RWPE1 (cell line): ENCODE measurements at regions not wholly inside any gene's neighbourhood (a gene's known extent, or its start where the extent isn't known, plus 50 kb on each side); places are given as distances from the start of the nearest gene placed in this dataset.

Source experiments
- CTCF ChIA-PET: fragments of 350-600 bp; sonication (Branson Sonifier 250); formaldehyde crosslinking; extraction: SDS; loops from one replicate; lab custom pipeline; 2021; lab: Yijun Ruan, JAX
- POLR2A ChIA-PET: fragments of 400-600 bp; formaldehyde crosslinking; extraction: SDS; loops from one replicate; lab custom pipeline; 2020; ENCODE audit warnings: antibody characterized with exemption; ENCODE audit not compliant: low non-redundant PET; lab: Yijun Ruan, JAX
- DNase-seq: peaks from one replicate; pipeline ENCODE4 v3.0.0; 2012; ENCODE audit warnings: low spot score
- H3K27ac ChIP-seq: fragments of 450-650 bp; 2 replicates; pipeline ENCODE4 v1.5.1; 2017
- CTCF ChIP-seq: fragments of 450-650 bp; conservative IDR thresholded peaks from 2 replicates; pipeline ENCODE4 v1.5.1; 2017; ENCODE audit warnings: low read depth, mild to moderate bottlenecking

GRCh38 chr7:35550831-35551230 lies 144.1 kb downstream of the HERPUD2 start:
- POLR2A ChIA-PET: no interaction called here
- DNase-seq: no peak
- TF ChIP-seq CTCF: no peak
- no peak overlapping the region for H3K27ac ChIP-seq
- CTCF ChIA-PET: no interaction called here

DNA sequence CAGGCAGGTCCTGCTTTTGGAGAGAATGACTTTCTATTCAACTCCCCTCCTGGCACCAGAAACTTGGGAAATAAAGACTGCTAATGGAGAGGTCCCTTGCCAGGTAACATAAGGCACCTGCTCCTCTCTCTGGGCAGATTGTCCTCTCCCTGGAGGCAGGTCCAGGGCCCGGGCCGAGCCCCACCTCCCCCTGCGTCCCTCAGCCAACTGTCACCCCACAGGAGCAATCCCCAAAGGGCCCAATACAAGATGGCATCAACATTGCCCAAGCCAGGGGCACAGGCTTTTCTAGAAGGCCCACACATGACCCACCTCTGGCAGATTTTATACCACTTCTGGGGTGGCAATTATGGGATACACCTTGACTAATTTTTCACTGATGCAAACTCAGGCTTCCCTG lies 145.2 kb downstream of the HERPUD2 start:
- no peak for TF ChIP-seq CTCF
- DNase-seq: no peak
- POLR2A ChIA-PET: no interaction called here
- CTCF ChIA-PET: no interaction called here
- no peak overlapping the region for H3K27ac ChIP-seq

DNA sequence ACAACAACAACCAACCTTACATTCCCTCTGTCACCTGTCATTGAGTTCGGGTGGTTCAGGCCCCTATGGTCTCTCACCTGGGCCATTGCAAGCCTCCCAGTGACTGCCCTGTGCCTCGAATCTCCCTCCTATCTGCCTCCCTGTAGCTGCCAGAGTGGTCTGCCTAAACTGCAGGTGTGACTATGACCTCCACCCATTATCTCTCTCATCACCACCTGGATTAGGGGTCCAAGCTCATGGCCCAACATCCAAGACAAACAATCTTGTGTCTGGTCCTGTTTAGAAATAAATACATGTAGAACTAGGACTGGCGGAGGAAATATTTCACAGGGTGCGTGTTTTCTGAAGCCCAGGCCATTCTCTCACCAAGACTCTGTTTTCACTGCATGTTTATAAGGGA lies 146.6 kb downstream of the HERPUD2 start:
- no peak for TF ChIP-seq CTCF
- CTCF ChIA-PET: no interaction called here
- H3K27ac ChIP-seq: no peak overlapping the region
- no peak for DNase-seq
- POLR2A ChIA-PET: no interaction called here

DNA sequence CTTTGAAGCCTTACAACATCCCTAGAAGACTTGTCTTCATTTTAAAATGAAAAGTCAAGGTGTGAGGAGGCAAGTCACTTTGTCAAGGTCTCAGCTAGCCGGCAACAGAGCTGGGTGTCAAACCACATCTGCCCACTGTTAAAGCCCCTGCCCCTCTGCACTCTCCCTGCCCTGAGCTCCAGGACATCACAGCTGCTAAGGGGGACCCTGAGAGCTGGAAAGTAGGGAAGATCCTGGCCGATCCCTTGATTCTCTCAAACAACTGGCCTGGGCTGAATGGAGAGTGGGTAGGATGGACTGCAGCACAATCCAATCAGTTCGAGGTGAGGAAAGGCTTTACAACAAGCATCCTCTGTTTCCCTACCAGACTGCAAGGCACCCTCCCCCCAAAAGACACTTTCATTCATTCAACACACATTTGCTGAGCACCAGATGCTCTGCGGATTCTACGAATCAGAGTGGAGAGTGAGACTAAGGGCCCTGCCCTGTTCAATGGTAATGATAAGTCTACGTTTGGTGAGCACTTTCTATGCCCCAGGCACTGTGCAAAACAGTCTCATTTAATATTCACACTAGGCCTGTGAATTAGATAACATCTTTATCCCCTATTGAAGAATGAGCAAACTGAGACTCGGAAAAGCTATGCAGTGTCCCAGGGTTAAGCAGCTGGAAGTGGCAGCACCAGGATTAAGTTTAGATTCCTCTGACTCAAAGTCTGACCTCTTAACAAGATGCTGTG lies 148.1 kb downstream of the HERPUD2 start:
- ChIA-PET CTCF (interaction anchor here (0.6 kb wide), 1 partner anchor 9 kb away, joined by 4 read pairs; no protein-coding TSS in a partner anchor), POLR2A (no interaction called here)
- DNase-seq: no peak
- TF ChIP-seq CTCF: no peak
- H3K27ac ChIP-seq: no peak overlapping the region

DNA sequence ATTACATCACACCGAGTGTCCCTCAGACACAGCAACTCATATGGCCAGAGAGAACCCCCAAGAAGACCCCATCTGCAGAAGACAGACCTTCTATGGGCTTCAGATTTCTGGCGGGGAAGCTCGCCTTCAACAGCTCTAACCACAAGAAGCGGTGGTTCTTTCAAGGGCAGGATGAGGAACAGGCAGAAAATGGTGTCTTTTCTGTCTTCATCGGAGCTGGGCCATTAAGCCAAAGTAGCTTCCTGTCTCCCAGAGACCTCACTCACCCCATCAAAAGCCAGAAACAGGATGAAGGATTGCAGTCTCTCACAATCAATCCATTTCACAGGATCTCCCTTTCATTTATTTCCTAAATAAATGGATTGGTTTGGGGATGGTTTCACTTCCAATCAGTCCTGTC lies 149.1 kb downstream of the HERPUD2 start:
- no peak for TF ChIP-seq CTCF
- no peak for DNase-seq
- POLR2A ChIA-PET: no interaction called here
- H3K27ac ChIP-seq: no peak overlapping the region
- CTCF ChIA-PET: no interaction called here

DNA sequence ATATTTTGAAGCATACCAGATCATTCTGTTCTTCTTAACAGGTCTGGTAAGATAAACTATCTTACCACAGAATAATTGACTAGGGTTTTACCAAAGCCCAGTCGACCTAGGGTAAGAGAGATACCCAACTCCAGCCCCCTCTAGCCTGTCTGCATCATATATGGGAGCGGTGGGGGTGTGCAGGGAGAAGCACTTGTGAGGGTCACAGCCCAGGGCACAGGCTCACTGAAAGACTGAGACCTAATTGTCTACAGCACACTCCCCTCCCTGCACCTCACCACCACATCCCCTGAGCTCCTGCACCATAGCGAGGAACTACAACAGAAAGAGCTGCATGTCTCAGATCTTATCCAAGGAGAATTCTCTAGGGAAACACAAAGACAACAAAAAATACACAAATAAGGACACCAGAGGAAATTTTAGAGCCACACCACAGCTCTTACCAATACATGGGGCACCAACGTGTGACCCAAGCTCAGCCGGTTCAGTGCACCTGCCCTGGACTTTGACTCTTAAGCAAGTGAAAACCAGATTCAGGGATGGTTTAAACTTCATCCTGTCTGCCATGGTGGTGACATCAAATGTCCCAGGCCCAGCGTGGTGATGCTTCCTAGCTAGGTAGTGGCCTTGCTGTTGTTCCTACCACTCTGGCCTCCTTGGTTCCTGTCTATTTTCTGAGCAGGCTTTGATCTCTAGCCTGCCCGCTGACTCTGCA lies 150.8 kb downstream of the HERPUD2 start:
- CTCF ChIA-PET: interaction anchor here (0.6 kb wide), 1 partner anchor 24 kb away, joined by 3 read pairs; no protein-coding TSS in a partner anchor
- POLR2A ChIA-PET: no interaction called here
- no peak for TF ChIP-seq CTCF
- no peak for DNase-seq
- H3K27ac ChIP-seq: no peak overlapping the region
